Glomerular endothelial cell (primary cell): ENCODE measurements at regions not wholly inside any gene's neighbourhood (a gene's known extent, or its start where the extent isn't known, plus 50 kb on each side); places are given as distances from the start of the nearest gene placed in this dataset.
"Not testable (repeated sequence)": the region's sequence is repeated elsewhere in the genome, so short reads cannot be mapped to it uniquely, and the experiment has no call there.

ENCODE experiments used
- DNase-seq: peaks from one replicate; pipeline ENCODE4 v3.0.0-alpha.2; 2011; ENCODE audit warnings: low read depth, low spot score; ENCODE audit errors: extremely low read depth

DNA sequence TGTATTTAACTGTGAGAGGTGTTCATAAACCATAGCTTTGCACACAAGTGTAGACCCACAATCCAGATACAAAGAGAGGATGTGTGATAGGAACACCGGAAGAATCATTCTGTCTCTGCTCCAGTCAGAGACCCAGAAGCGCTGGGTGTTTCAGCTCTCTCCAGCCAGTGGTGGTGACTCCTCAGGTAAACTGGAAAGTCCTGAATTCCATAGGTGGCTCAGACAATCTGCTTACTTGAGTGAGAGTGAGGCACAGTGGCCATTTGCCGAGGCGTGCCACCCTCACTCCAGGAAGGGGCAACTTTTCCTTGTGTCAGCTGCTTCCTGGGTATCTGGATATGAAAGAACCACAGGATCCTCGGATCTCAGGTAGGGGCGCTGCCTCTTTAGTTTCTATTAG, 171.5 kb downstream of the KCNS3 start:
- no peak for DNase-seq

DNA sequence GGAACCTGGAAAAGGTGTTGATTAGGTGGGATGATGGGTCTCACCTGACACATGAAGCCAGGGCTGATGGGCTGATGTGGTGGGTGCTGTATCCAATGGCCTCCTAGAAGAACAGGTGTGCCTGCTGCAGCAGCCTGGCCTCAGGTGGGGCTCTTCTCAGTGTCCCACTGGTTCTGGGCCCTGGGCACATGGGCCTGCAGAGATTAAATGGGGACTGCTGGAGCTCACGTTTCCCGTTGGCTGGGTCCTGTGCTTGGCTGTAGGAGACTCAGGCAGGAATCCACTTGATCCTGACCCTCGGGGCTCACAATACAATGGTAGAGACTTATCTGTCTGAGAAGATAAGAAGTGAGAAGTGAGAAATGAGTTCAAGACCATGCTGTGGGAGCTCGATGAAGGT, 170.9 kb downstream of the KCNS3 start:
- no peak for DNase-seq

DNA sequence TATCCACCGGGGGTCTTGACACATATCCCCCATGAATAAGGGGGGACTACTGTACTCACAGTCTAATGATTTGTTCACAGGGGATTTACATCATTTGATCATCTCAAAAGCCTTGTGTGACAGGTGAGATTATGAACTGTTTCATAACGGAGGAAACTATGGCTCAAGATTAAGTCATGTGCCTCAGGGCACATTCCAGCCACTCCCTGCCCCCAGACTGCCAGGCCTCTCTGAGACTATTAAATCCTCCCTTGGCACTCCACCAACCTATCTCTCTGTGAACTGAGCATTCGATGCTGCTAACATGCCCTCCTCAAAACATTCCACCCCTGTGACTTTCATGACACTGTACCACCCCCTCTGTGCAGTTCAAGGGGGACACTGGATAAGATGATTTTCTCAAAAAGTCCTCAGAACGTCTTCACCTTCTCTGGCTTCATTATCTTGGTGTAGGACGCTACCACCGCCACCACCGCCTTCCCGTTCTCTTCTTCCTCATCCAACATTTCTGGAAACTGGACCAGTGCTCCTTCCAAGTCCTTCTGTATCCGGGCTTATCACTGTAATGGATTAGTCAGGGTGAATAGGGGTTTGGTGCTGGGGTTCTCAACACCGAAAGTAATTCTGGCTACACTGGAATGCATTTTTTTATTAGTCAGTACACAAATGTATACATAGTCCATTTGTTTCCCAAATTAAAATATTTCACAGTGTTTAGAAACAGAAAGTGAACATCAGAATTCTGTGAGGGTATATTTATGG, 169.6 kb downstream of the KCNS3 start:
- no peak for DNase-seq

DNA sequence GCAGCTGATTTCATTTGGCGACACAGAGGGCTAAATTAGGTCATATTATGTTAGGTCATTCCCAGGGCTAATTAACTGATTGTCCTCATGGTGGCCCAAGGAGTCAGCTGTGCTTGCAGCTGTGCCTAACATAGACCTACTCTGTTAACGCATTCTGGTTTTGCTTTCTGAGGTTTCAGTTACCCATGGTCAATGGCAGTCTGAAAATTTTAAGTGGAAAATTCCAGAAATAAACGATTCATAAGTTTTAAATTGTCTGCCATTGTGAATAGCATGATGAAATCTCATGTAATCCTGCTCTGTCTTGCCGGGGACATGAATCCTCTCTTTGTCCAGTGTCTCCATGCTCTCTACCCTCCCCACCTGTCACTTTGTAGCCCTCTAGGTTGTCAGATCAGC, 168.7 kb downstream of the KCNS3 start:
- no peak for DNase-seq

DNA sequence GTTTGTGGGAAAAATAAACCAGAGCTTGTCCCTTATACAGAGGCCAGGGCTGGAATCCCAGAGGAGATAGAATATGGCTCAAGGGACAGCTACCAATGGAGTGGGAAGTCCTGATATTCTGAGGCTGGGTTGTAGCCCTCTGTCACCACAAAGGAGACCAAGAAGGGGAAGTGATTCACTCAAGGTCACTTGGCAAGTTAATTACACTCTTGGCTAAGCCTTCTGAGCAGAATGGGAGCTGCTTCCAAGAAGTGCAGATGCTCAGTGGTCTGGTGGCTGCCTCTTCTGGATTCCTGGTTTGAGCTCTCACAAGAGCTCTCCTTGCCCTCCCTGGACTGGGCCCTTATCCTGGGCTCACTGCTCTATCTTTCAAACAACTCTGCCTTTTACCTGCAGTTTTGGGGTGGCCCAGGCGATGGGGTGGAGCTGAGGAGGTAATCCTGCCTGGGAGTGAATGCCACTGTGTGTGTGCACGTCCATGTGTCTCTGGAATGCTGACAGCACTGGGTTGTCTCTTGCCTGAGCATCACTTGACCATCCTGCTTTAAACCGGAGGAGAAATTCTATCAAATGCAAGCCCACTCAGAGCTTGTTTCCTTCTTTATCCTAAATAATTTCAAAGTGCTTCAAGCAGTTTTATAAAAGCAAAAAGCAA, 168.2 kb downstream of the KCNS3 start:
- DNase-seq = no peak

DNA sequence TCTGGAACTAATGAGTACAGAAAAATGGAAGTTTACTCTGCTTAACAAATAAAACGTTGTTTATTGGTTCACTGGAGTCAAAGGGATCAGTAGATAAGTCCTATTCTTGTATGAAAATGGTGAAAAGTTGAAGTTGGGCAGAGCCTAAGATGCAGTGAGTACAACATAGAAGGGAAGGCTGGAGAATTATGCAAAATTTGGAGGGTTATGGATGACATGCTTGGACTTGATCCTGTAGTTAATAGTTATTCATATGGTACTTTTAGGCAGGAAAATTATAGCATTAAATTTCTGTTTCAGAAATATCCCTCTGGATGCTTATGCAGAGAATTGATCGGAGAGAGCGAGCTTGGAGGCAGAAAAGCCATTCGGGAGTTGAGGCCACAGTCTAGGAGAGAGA, 167.6 kb downstream of the KCNS3 start:
- DNase-seq = no peak

DNA sequence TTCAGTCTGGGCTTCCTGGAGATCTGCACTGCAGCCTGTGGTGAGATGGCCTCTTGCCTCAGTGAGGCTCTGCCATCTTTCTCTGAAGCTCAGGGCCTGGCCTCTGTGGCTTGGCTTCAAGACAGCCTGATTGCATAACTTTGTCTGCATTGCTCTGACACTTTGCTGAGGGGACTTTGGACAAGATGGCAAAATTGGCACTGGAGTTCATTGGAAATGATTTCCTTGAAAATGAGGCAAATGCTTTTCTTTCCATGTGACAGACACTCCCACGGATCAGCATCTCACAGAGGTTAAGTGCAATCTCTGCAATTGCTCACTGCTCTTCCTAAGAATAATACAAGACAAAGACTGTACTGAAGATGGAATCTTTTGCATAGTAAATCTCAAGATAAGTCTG, 166.8 kb downstream of the KCNS3 start:
- no peak for DNase-seq

DNA sequence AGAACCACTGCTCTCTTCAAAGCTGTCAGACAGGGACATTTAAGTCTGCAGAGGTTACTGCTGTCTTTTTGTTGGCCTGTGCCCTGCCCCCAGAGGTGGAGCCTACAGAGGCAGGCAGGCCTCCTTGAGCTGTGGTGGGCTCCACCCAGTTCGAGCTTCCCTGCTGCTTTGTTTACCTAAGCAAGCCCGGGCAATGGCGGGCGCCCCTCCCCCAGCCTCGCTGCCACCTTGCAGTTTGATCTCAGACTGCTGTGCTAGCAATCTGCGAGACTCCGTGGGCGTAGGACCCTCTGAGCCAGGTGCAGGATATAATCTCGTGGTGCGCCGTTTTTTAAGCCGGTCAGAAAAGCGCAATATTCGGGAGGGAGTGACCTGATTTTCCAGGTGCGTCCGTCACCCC, 138.9 kb downstream of the KCNS3 start:
- not testable (repeated sequence) for DNase-seq

DNA sequence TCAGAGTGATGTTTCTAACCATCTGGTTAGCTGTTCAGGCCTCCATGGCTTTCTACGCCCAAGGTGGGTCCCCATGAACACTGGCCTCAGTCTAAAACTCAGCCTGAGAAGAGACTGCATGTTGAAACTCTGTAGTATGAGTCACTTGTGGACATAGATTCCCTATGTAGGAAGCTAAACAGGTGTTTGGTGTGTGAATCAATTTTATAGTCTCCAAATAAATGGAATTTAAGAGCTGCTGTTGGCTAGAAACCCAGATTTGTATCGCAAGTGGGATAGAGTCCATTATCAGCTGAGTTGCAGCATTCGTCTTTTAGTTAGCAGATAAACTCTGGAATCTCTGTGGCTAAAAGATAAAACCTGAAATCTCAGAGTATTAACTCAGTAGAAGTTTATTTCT, 131.4 kb downstream of the KCNS3 start:
- no peak for DNase-seq

DNA sequence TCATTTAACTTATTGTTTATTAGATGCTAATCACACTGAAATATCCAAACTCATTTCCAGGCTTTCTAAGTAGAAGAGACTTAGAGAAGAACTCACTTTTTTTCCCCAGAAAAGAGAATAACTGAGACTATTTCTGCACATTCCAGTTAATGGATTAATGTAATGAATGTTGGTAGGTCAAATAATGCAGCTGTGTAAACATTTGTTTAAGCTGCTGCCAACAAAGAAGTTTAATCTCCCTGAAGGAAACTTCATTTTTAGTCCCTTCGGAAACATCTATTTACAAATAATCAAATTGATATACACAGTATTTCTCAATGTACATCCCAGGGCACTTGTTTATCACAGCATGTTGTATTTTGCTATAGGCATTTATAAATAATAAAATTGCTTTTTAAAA, 126.9 kb downstream of the KCNS3 start:
- no peak for DNase-seq

DNA sequence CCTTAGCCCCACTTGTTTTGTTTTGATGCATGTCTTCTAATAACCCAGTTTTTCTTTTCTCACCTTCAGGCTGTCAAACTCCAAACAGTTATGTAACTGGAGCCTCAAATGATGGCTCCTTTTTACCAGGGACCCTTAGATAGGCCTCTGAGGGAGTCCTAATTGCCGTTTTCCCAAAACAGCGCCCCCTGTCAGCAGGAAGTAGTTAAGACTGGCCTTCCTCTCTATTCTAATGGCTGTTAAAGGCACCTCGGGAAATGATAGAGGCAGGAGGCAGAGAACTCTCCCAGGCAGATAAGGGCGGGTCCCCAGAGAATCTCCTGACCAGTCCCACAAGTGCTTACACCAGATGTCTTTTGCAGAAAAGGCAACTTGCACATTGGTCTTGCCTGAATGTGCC, 123.2 kb downstream of the KCNS3 start:
- DNase-seq = no peak

DNA sequence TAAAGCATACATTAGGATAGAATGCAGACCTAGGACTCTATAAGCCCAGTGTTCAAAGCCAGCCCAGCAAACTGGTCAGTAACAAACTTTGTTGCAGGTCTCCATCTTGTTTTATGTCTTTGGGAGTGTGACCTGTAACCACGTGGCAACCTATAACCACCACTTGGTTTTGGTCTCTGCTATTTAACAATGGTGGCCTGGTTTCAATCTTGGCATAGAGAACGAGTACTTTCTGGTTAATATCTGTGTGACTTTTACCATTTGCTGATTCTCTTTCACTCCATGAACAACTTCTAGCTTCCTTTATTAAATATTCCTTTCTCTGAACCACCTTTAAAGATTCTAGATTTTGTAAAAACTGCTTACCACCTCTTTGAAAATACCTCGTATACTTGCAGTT, 118.5 kb downstream of the KCNS3 start:
- DNase-seq = no peak

DNA sequence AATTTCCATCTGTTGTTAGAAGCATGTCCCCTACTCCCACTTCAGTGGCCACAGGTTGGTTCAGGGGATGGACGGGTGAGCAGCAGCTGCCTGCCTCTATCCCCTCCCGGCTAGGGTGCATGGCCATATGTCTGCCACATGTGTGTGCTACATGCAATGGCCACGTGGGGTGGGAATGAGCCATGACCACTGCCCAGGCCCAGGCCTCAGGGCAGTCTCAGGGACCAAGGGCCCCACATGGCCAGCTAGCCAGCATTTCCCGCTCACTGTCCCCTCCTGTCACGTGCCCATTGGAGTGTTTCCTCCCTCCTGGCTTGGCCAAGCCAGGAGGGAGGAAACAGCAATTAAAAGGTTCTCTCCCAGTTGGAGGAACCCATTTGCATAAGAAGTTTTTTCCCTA, 117.1 kb downstream of the KCNS3 start:
- no peak for DNase-seq
